Activated T-cell treated with anti-CD3 and anti-CD28 coated beads, Interleukin-2, amount 50 U/mL, for 4 hours (primary cell): ENCODE measurements at regions not wholly inside any gene's neighbourhood (a gene's known extent, or its start where the extent isn't known, plus 50 kb on each side); places are given as distances from the start of the nearest gene placed in this dataset.

Experiments used
- ATAC-seq, 2 donors: fragments of 200-7000 bp; cut with Tn5 transposase; one replicate each; pipeline ENCODE4 v1.10.0; 2021
- DNase-seq: peaks from one replicate; pipeline ENCODE4 v3.0.0-alpha.2; 2020
- H3K27me3 Mint-ChIP-seq: one replicate; pipeline ENCODE4 v1.8.0; 2021; ENCODE audit warnings: low read depth, mixed read lengths
- H3K36me3 Mint-ChIP-seq: one replicate; pipeline ENCODE4 v1.8.0; 2022; ENCODE audit warnings: mixed read lengths; ENCODE audit not compliant: insufficient read depth
- H3K4me1 Mint-ChIP-seq: one replicate; pipeline ENCODE4 v1.8.0; 2021; ENCODE audit warnings: low read depth, mixed read lengths
- H3K4me3 Mint-ChIP-seq: one replicate; pipeline ENCODE4 v1.8.0; 2021; ENCODE audit warnings: mild to moderate bottlenecking, moderate library complexity, mixed read lengths
- H3K9me3 Mint-ChIP-seq: one replicate; pipeline ENCODE4 v1.8.0; 2021; ENCODE audit warnings: mixed read lengths

GRCh38 chr11:119897046-119897440 is 168.0 kb upstream of the NECTIN1 start:
- Mint-ChIP-seq H3K36me3 (no peaks in the 10 kb centered on the region), H3K9me3 (no peaks in the 10 kb centered on the region), H3K4me3 (no peak overlapping the region), H3K4me1 (no peaks in the 10 kb centered on the region), H3K27me3 (peaks cover 3% of the 10 kb centered on the region)
- no peak for DNase-seq
- ATAC-seq, result no peak

GRCh38 chr11:119896387-119897045 is 167.5 kb upstream of the NECTIN1 start:
- Mint-ChIP-seq H3K27me3 (peaks cover 5% of the 10 kb centered on the region), H3K4me1 (no peaks in the 10 kb centered on the region)
- DNase-seq, result no peak

GRCh38 chr11:119895981-119896380 is 167.0 kb upstream of the NECTIN1 start:
- DNase-seq, result no peak
- Mint-ChIP-seq H3K4me3 (no peak overlapping the region), H3K9me3 (no peaks in the 10 kb centered on the region), H3K27me3 (peaks cover 5% of the 10 kb centered on the region), H3K4me1 (no peaks in the 10 kb centered on the region), H3K36me3 (no peaks in the 10 kb centered on the region)
- ATAC-seq, result no peak

More at GRCh38 chr11:119896387-119897045, 167.5 kb upstream of the NECTIN1 start:
- H3K36me3 Mint-ChIP-seq, result no peaks in the 10 kb centered on the region
- H3K4me3 Mint-ChIP-seq, result no peak overlapping the region
- no peaks in the 10 kb centered on the region for H3K9me3 Mint-ChIP-seq
- no peak for ATAC-seq

GRCh38 chr11:119894916-119895315 is 165.9 kb upstream of the NECTIN1 start:
- Mint-ChIP-seq H3K27me3 (peaks cover 5% of the 10 kb centered on the region), H3K4me1 (no peaks in the 10 kb centered on the region), H3K9me3 (no peaks in the 10 kb centered on the region), H3K4me3 (no peak overlapping the region), H3K36me3 (no peaks in the 10 kb centered on the region)
- DNase-seq (no peak), ATAC-seq (no peak)

GRCh38 chr11:119892311-119892808 is 163.4 kb upstream of the NECTIN1 start:
- ATAC-seq (no peak), DNase-seq (no peak)
- Mint-ChIP-seq H3K9me3 (no peaks in the 10 kb centered on the region), H3K27me3 (peaks cover 2% of the 10 kb centered on the region), H3K4me1 (no peaks in the 10 kb centered on the region), H3K4me3 (no peak overlapping the region), H3K36me3 (no peaks in the 10 kb centered on the region)

GRCh38 chr11:119891055-119891768 is 162.2 kb upstream of the NECTIN1 start:
- no peak for ATAC-seq
- H3K36me3 Mint-ChIP-seq, result no peaks in the 10 kb centered on the region
- no peaks in the 10 kb centered on the region for H3K9me3 Mint-ChIP-seq
- H3K27me3 Mint-ChIP-seq, result peaks cover 4% of the 10 kb centered on the region
- DNase-seq, result no peak
- H3K4me3 Mint-ChIP-seq, result no peak overlapping the region
- no peaks in the 10 kb centered on the region for H3K4me1 Mint-ChIP-seq

GRCh38 chr11:119890466-119890865 is 161.5 kb upstream of the NECTIN1 start:
- H3K36me3 Mint-ChIP-seq, result no peaks in the 10 kb centered on the region
- H3K9me3 Mint-ChIP-seq, result no peaks in the 10 kb centered on the region
- H3K27me3 Mint-ChIP-seq, result peaks cover 4% of the 10 kb centered on the region
- no peak for ATAC-seq
- H3K4me3 Mint-ChIP-seq, result no peak overlapping the region
- DNase-seq, result no peak
- no peaks in the 10 kb centered on the region for H3K4me1 Mint-ChIP-seq

- H3K4me3 Mint-ChIP-seq, result no peak overlapping the region
Measured at GRCh38 chr11:119889728-119890280, 160.8 kb upstream of the NECTIN1 start.

GRCh38 chr11:119889111-119889510 is 160.1 kb upstream of the NECTIN1 start:
- DNase-seq, result no peak
- peaks cover 11% of the 10 kb centered on the region for H3K27me3 Mint-ChIP-seq

More at GRCh38 chr11:119889728-119890280, 160.8 kb upstream of the NECTIN1 start:
- Mint-ChIP-seq H3K36me3 (no peaks in the 10 kb centered on the region), H3K9me3 (no peaks in the 10 kb centered on the region), H3K4me1 (no peaks in the 10 kb centered on the region), H3K27me3 (peaks cover 8% of the 10 kb centered on the region)
- DNase-seq (no peak), ATAC-seq (no peak)

GRCh38 chr11:119888119-119888518 is 159.1 kb upstream of the NECTIN1 start:
- no peaks in the 10 kb centered on the region for H3K9me3 Mint-ChIP-seq
- H3K36me3 Mint-ChIP-seq, result no peaks in the 10 kb centered on the region
- no peak overlapping the region for H3K4me3 Mint-ChIP-seq
- peaks cover 11% of the 10 kb centered on the region for H3K27me3 Mint-ChIP-seq
- ATAC-seq, result no peak
- DNase-seq, result no peak
- no peaks in the 10 kb centered on the region for H3K4me1 Mint-ChIP-seq

More at GRCh38 chr11:119889111-119889510, 160.1 kb upstream of the NECTIN1 start:
- ATAC-seq, result no peak
- no peak overlapping the region for H3K4me3 Mint-ChIP-seq
- H3K4me1 Mint-ChIP-seq, result no peaks in the 10 kb centered on the region
- H3K9me3 Mint-ChIP-seq, result no peaks in the 10 kb centered on the region
- no peaks in the 10 kb centered on the region for H3K36me3 Mint-ChIP-seq

GRCh38 chr11:119886667-119887230 is 157.7 kb upstream of the NECTIN1 start:
- Mint-ChIP-seq H3K36me3 (no peaks in the 10 kb centered on the region), H3K4me3 (no peak overlapping the region), H3K27me3 (peaks cover 11% of the 10 kb centered on the region), H3K4me1 (no peaks in the 10 kb centered on the region), H3K9me3 (no peaks in the 10 kb centered on the region)
- DNase-seq (no peak), ATAC-seq (no peak)

GRCh38 chr11:119885861-119886567 is 157.0 kb upstream of the NECTIN1 start:
- no peak for DNase-seq

GRCh38 chr11:119885067-119885466 is 156.1 kb upstream of the NECTIN1 start:
- Mint-ChIP-seq H3K36me3 (no peaks in the 10 kb centered on the region), H3K4me3 (no peak overlapping the region), H3K4me1 (no peaks in the 10 kb centered on the region), H3K9me3 (no peaks in the 10 kb centered on the region), H3K27me3 (peaks cover 12% of the 10 kb centered on the region)
- DNase-seq (no peak), ATAC-seq (no peak)

More at GRCh38 chr11:119885861-119886567, 157.0 kb upstream of the NECTIN1 start:
- Mint-ChIP-seq H3K27me3 (peaks cover 9% of the 10 kb centered on the region), H3K9me3 (no peaks in the 10 kb centered on the region), H3K4me1 (no peaks in the 10 kb centered on the region), H3K36me3 (no peaks in the 10 kb centered on the region), H3K4me3 (no peak overlapping the region)
- ATAC-seq, result no peak

- H3K36me3 Mint-ChIP-seq, result no peaks in the 10 kb centered on the region
- ATAC-seq, result no peak
- no peaks in the 10 kb centered on the region for H3K4me1 Mint-ChIP-seq
- H3K27me3 Mint-ChIP-seq, result peaks cover 12% of the 10 kb centered on the region
- H3K9me3 Mint-ChIP-seq, result no peaks in the 10 kb centered on the region
- DNase-seq, result no peak
- H3K4me3 Mint-ChIP-seq, result no peak overlapping the region
Measured at GRCh38 chr11:119882316-119882715, 153.3 kb upstream of the NECTIN1 start.
